Fibroblast of lung (primary cell): ENCODE measurements at regions not wholly inside any gene's neighbourhood (a gene's known extent, or its start where the extent isn't known, plus 50 kb on each side); places are given as distances from the start of the nearest gene placed in this dataset.

Source experiments
- CTCF ChIP-seq, 2 donors: IDR thresholded peaks in 1 of 2; conservative IDR thresholded peaks in 1 of 2; 1 replicate in 1 of 2; 2 replicates in 1 of 2; pipeline ENCODE4 v1.5.1; 2011 to 2012; ENCODE audit warnings: low read length in 2 of 2, control low read depth in 1 of 2, inconsistent platforms in 1 of 2, low read depth in 1 of 2, mild to moderate bottlenecking in 1 of 2
- EZH2 ChIP-seq: IDR thresholded peaks from 2 replicates; pipeline ENCODE4 v1.5.1; 2012; ENCODE audit warnings: low read length, control low read depth, mild to moderate bottlenecking; ENCODE audit errors: missing control alignments

GRCh38 chr4:108328383-108328732 lies 159.6 kb upstream of the LEF1 start:
- TF ChIP-seq CTCF (conservative IDR thresholded peaks at IDR 0.05 in 1 of 2, IDR thresholded peaks at IDR 0.05 in 1 of 2; ENCODE audit: low read depth in 1 of 2, low read length in 2 of 2), result no peak
- TF ChIP-seq EZH2, result no peak
